Mesenchymal stem cell (in vitro differentiated cells and primary cell): ENCODE measurements at regions not wholly inside any gene's neighbourhood (a gene's known extent, or its start where the extent isn't known, plus 50 kb on each side); places are given as distances from the start of the nearest gene placed in this dataset.
A peak's percentile ranks its signal among the peaks of the same experiment; 100 is the strongest.

ENCODE experiments used
- DNase-seq: peaks from one replicate; pipeline ENCODE4 v3.0.0-alpha.2; 2013
- H2AFZ ChIP-seq: one replicate; pipeline ENCODE4 v1.6.1; 2013; ENCODE audit warnings: low read depth, mild to moderate bottlenecking, control low read depth, inconsistent platforms, low read length, moderate library complexity
- H2AK5ac ChIP-seq: 2 replicates; pipeline ENCODE4 v1.6.1; 2013; ENCODE audit warnings: low read length, moderate library complexity, mild to moderate bottlenecking, inconsistent platforms; ENCODE audit not compliant: severe bottlenecking
- H2BK120ac ChIP-seq: one replicate; pipeline ENCODE4 v1.6.1; 2013; ENCODE audit warnings: low read depth, mild to moderate bottlenecking, inconsistent platforms, low read length, moderate library complexity
- H2BK12ac ChIP-seq, 2 experiments: one replicate each; pipeline ENCODE4 v1.6.1; 2013; ENCODE audit warnings: inconsistent platforms in 2 of 2, low read length in 2 of 2, mild to moderate bottlenecking in 2 of 2, moderate library complexity in 2 of 2, control low read depth in 1 of 2
- H2BK15ac ChIP-seq: one replicate; pipeline ENCODE4 v1.6.1; 2013; ENCODE audit warnings: mild to moderate bottlenecking, low read depth, inconsistent platforms; ENCODE audit not compliant: poor library complexity, severe bottlenecking
- H2BK5ac ChIP-seq: 2 replicates; pipeline ENCODE4 v1.6.1; 2013; ENCODE audit warnings: low read depth, mild to moderate bottlenecking, low read length, control low read depth, inconsistent platforms; ENCODE audit not compliant: poor library complexity, severe bottlenecking
- H3K14ac ChIP-seq, 2 experiments: one replicate each; pipeline ENCODE4 v1.6.1; 2013; ENCODE audit warnings: inconsistent platforms in 2 of 2, low read length in 2 of 2, control low read depth in 1 of 2, mild to moderate bottlenecking in 1 of 2, moderate library complexity in 1 of 2
- H3K18ac ChIP-seq, 2 experiments: one replicate each; pipeline ENCODE4 v1.6.1; 2013; ENCODE audit warnings: inconsistent platforms in 2 of 2, low read length in 2 of 2, control low read depth in 1 of 2, low read depth in 1 of 2, mild to moderate bottlenecking in 1 of 2
- H3K23ac ChIP-seq, 2 experiments: one replicate each; pipeline ENCODE4 v1.6.1; 2013; ENCODE audit warnings: inconsistent platforms in 2 of 2, low read length in 2 of 2, mild to moderate bottlenecking in 2 of 2, moderate library complexity in 2 of 2, control low read depth in 1 of 2
- H3K27ac ChIP-seq: 2 replicates; pipeline ENCODE4 v1.5.1; 2013; ENCODE audit warnings: mild to moderate bottlenecking, moderate library complexity, low read length, control low read depth, inconsistent platforms; ENCODE audit not compliant: poor library complexity, severe bottlenecking
- H3K27me3 ChIP-seq, 2 experiments: 2 replicates each; pipeline versions ENCODE4 v1.6.1 to v1.7.0; 2013; ENCODE audit warnings: low read length in 2 of 2, mild to moderate bottlenecking in 2 of 2, moderate library complexity in 2 of 2, control low read depth in 1 of 2, inconsistent platforms in 1 of 2; ENCODE audit not compliant: control insufficient read depth in 1 of 2, insufficient read depth in 1 of 2
- H3K36me3 ChIP-seq, 2 experiments: 2 replicates each; pipeline versions ENCODE4 v1.6.1 to v1.7.0; 2013; ENCODE audit warnings: low read length in 2 of 2, control low read depth in 1 of 2, inconsistent platforms in 1 of 2, low read depth in 1 of 2, mild to moderate bottlenecking in 1 of 2; ENCODE audit not compliant: insufficient read depth in 2 of 2, control insufficient read depth in 1 of 2
- H3K4ac ChIP-seq, 2 experiments: one replicate each; pipeline ENCODE4 v1.6.1; 2013; ENCODE audit warnings: inconsistent platforms in 2 of 2, low read length in 2 of 2, mild to moderate bottlenecking in 2 of 2, moderate library complexity in 2 of 2, control low read depth in 1 of 2, low read depth in 1 of 2
- H3K4me1 ChIP-seq: 2 replicates; pipeline ENCODE4 v1.6.1; 2013; ENCODE audit warnings: low read depth, low read length, control low read depth; ENCODE audit not compliant: control insufficient read depth, insufficient read depth
- H3K4me2 ChIP-seq: 2 replicates; pipeline ENCODE4 v1.6.1; 2013; ENCODE audit warnings: low read length, mild to moderate bottlenecking, inconsistent platforms; ENCODE audit not compliant: poor library complexity, severe bottlenecking
- H3K4me3 ChIP-seq, 2 experiments: 2 replicates each; pipeline versions ENCODE4 v1.5.1 to v1.7.0; 2013; ENCODE audit warnings: low read length in 2 of 2, mild to moderate bottlenecking in 2 of 2, control low read depth in 1 of 2, low read depth in 1 of 2; ENCODE audit not compliant: insufficient read depth in 1 of 2
- H3K79me1 ChIP-seq: replicated peaks from 2 replicates; pipeline ENCODE4 v1.6.1; 2013; ENCODE audit warnings: mild to moderate bottlenecking, control low read depth, low read length, inconsistent platforms; ENCODE audit not compliant: poor library complexity, severe bottlenecking
- H3K9ac ChIP-seq: 2 replicates; pipeline ENCODE4 v1.7.0; 2013; ENCODE audit warnings: mild to moderate bottlenecking, low read length, moderate library complexity
- H3K9me3 ChIP-seq: 2 replicates; pipeline ENCODE4 v1.7.0; 2013; ENCODE audit warnings: mild to moderate bottlenecking, low read length; ENCODE audit not compliant: control insufficient read depth
- H4K8ac ChIP-seq: one replicate; pipeline ENCODE4 v1.6.1; 2013; ENCODE audit warnings: inconsistent platforms, mild to moderate bottlenecking, low read length, moderate library complexity
- H4K91ac ChIP-seq: one replicate; pipeline ENCODE4 v1.6.1; 2013; ENCODE audit warnings: mild to moderate bottlenecking, low read length, inconsistent platforms
- WGBS: methylation state at CpG from one replicate; pipeline ENCODE4 v1.1.7; 2013; ENCODE audit warnings: mixed read lengths; 5-methylcytosine and 5-hydroxymethylcytosine counted together

GRCh38 chr1:58880592-58880991, 96.7 kb upstream of the JUN start:
- no peaks in the 10 kb centered on the region for H3K9me3 ChIP-seq
- H2BK15ac ChIP-seq = no peak overlapping the region
- H3K4ac ChIP-seq = no peak overlapping the region
- H2AFZ ChIP-seq = no peak overlapping the region
- no peak for DNase-seq
- no peak overlapping the region for H2BK120ac ChIP-seq
- no peak overlapping the region for H3K23ac ChIP-seq
- 99% methylated on average over 2 of the region's 2 CpGs for WGBS
- peaks cover 9% of the 10 kb centered on the region for H3K4me1 ChIP-seq
- no peak overlapping the region for H3K9ac ChIP-seq
- H2BK5ac ChIP-seq = no peak overlapping the region
- H3K27ac ChIP-seq = no peak overlapping the region
- H3K4me2 ChIP-seq = no peak overlapping the region
- no peak overlapping the region for H4K8ac ChIP-seq
- no peak overlapping the region for H4K91ac ChIP-seq
- no peaks in the 10 kb centered on the region for H3K36me3 ChIP-seq
- no peaks in the 10 kb centered on the region for H3K79me1 ChIP-seq
- H2BK12ac ChIP-seq = peak overlapping the region in 1 of 2 experiments; percentile 69
- H2AK5ac ChIP-seq = peak overlapping the region; percentile 62
- H3K18ac ChIP-seq = peak overlapping the region; percentile 23 to 54
- no peaks in the 10 kb centered on the region for H3K27me3 ChIP-seq
- H3K4me3 ChIP-seq = no peak overlapping the region
- no peak overlapping the region for H3K14ac ChIP-seq

GRCh38 chr1:58881471-58881994, 97.7 kb upstream of the JUN start:
- Histone ChIP-seq H2BK5ac (no peak overlapping the region), H3K4ac (peak overlapping the region in 1 of 2 experiments; percentile 11), H3K36me3 (no peaks in the 10 kb centered on the region), H4K91ac (no peak overlapping the region), H3K23ac (no peak overlapping the region), H3K4me2 (no peak overlapping the region), H3K27me3 (no peaks in the 10 kb centered on the region), H3K27ac (no peak overlapping the region), H2BK120ac (no peak overlapping the region), H3K14ac (peak overlapping the region in 1 of 2 experiments; percentile 6), H3K18ac (peak overlapping the region in 1 of 2 experiments; percentile 31), H2AK5ac (no peak overlapping the region), H4K8ac (no peak overlapping the region), H2AFZ (no peak overlapping the region), H3K9me3 (no peaks in the 10 kb centered on the region), H3K9ac (peak overlapping the region; percentile 16), H3K4me1 (peaks cover 9% of the 10 kb centered on the region), H2BK15ac (no peak overlapping the region), H2BK12ac (peak overlapping the region in 1 of 2 experiments; percentile 50), H3K4me3 (no peak overlapping the region), H3K79me1 (no peaks in the 10 kb centered on the region)
- 67% methylated on average over 3 of the region's 3 CpGs for WGBS
- peak; percentile 78 for DNase-seq

GRCh38 chr1:58882322-58882948, 98.6 kb upstream of the JUN start:
- no peaks in the 10 kb centered on the region for H3K79me1 ChIP-seq
- peaks cover 9% of the 10 kb centered on the region for H3K4me1 ChIP-seq
- peak overlapping the region; percentile 29 for H2BK120ac ChIP-seq
- H3K27ac ChIP-seq = no peak overlapping the region
- H2BK5ac ChIP-seq = no peak overlapping the region
- H4K8ac ChIP-seq = peak overlapping the region; percentile 50
- no peaks in the 10 kb centered on the region for H3K9me3 ChIP-seq
- H3K14ac ChIP-seq = no peak overlapping the region
- no peak for DNase-seq
- H3K27me3 ChIP-seq = no peaks in the 10 kb centered on the region
- no peak overlapping the region for H2AFZ ChIP-seq
- H3K4me2 ChIP-seq = no peak overlapping the region
- no peak overlapping the region for H2BK15ac ChIP-seq
- WGBS = 94% methylated on average over 11 of the region's 12 CpGs
- H3K36me3 ChIP-seq = no peaks in the 10 kb centered on the region
- H3K23ac ChIP-seq = no peak overlapping the region
- H4K91ac ChIP-seq = peak overlapping the region; percentile 52
- H3K4me3 ChIP-seq = no peak overlapping the region
- peak overlapping the region in 1 of 2 experiments; percentile 80 for H3K4ac ChIP-seq
- peak overlapping the region; percentile 41 for H2AK5ac ChIP-seq
- peak overlapping the region; percentile 69 for H3K9ac ChIP-seq
- peak overlapping the region; percentile 40 to 79 for H3K18ac ChIP-seq
- peak overlapping the region; percentile 69 to 83 for H2BK12ac ChIP-seq

GRCh38 chr1:58883037-58883887, 99.4 kb upstream of the JUN start:
- H3K18ac ChIP-seq = peak overlapping the region; percentile 25 to 84
- no peaks in the 10 kb centered on the region for H3K27me3 ChIP-seq
- H3K4me3 ChIP-seq = no peak overlapping the region
- H3K36me3 ChIP-seq = no peaks in the 10 kb centered on the region
- H3K9me3 ChIP-seq = no peaks in the 10 kb centered on the region
- peak overlapping the region; percentile 24 for H3K27ac ChIP-seq
- peak overlapping the region in 1 of 2 experiments; percentile 58 for H2BK12ac ChIP-seq
- no peak overlapping the region for H2BK5ac ChIP-seq
- H4K91ac ChIP-seq = no peak overlapping the region
- WGBS = 62% methylated on average over 12 of the region's 12 CpGs
- peak overlapping the region; percentile 29 for H2BK120ac ChIP-seq
- H3K4ac ChIP-seq = peak overlapping the region in 1 of 2 experiments; percentile 74
- H3K79me1 ChIP-seq = no peaks in the 10 kb centered on the region
- H2BK15ac ChIP-seq = no peak overlapping the region
- no peak overlapping the region for H3K4me2 ChIP-seq
- no peak overlapping the region for H3K23ac ChIP-seq
- H3K14ac ChIP-seq = no peak overlapping the region
- peaks cover 9% of the 10 kb centered on the region for H3K4me1 ChIP-seq
- H2AFZ ChIP-seq = peak overlapping the region; percentile 47
- H2AK5ac ChIP-seq = peak overlapping the region; percentile 11
- H4K8ac ChIP-seq = peak overlapping the region; percentile 1
- H3K9ac ChIP-seq = peak overlapping the region; percentile 69
- peak; percentile 88 for DNase-seq
